ENCODE measurements at regions not wholly inside any gene's neighbourhood (a gene's known extent, or its start where the extent isn't known, plus 50 kb on each side); places are given as distances from the start of the nearest gene placed in this dataset.

- TF ChIP-seq EZH2phosphoT487 (IDR thresholded peaks at IDR 0.05; ENCODE audit: unreplicated experiment), result no peak
- TF ChIP-seq ZNF462 (CRISPR knock-in tag; IDR thresholded peaks at IDR 0.05), result no peak
These were observed 98.6 kb upstream of the PRDM1 start (continued) for GRCh38 chr6:105987516-105987915.

- Histone ChIP-seq H3K4me3 (peak overlapping the region; percentile 73), H3F3A (replicated peaks; ENCODE audit: low read depth) (no peaks in the 10 kb centered on the region), H3K36me3 (ENCODE audit: insufficient read depth) (no peaks in the 10 kb centered on the region), H2AFZ (no peak overlapping the region), H3K27me3 (ENCODE audit: insufficient read depth) (peaks cover 100% of the 10 kb centered on the region), H3K79me2 (replicated peaks; ENCODE audit: insufficient read depth) (no peaks in the 10 kb centered on the region), H3K9me2 (ENCODE audit: insufficient read depth) (no peaks in the 10 kb centered on the region), H3K27ac (ENCODE audit: low read depth) (no peak overlapping the region), H4K20me1 (replicated peaks; ENCODE audit: insufficient read depth) (peaks cover 20% of the 10 kb centered on the region), H3K4me2 (peak overlapping the region; percentile 95; the same call in 1 of the 2 replicates), H3K4me1 (ENCODE audit: insufficient read depth) (peaks cover 25% of the 10 kb centered on the region)
- H3K27ac Mint-ChIP-seq, result no peak overlapping the region
- H3K9me3 Mint-ChIP-seq, result no peaks in the 10 kb centered on the region; the same call in 1 of the 3 replicates
- ATAC-seq, result no peak
- no peak for DNase-seq (ENCODE audit: low spot score)
- H3K4me3 Mint-ChIP-seq, result peak overlapping the region; percentile 70
- H3K36me3 Mint-ChIP-seq (ENCODE audit: low read depth), result no peaks in the 10 kb centered on the region
- H3K4me1 Mint-ChIP-seq, result peaks cover 14% of the 10 kb centered on the region; the same call in 2 of the 3 replicates
- peaks cover 97% of the 10 kb centered on the region for H3K27me3 Mint-ChIP-seq (ENCODE audit: insufficient read depth, low read depth, poor library complexity)
- TF ChIP-seq ZNF114 (CRISPR knock-in tag; IDR thresholded peaks at IDR 0.05) (no peak), JUNB (IDR thresholded peaks at IDR 0.05; ENCODE audit: unreplicated experiment) (no peak), ZNF462 (CRISPR knock-in tag; IDR thresholded peaks at IDR 0.05) (no peak), REST (IDR thresholded peaks at IDR 0.05; ENCODE audit: unreplicated experiment) (no peak), STAT1 (IDR thresholded peaks at IDR 0.05; ENCODE audit: unreplicated experiment) (no peak)
These were observed 99.1 kb upstream of the PRDM1 start for GRCh38 chr6:105986998-105987397.
